ENCODE measurements at regions not wholly inside any gene's neighbourhood (a gene's known extent, or its start where the extent isn't known, plus 50 kb on each side); places are given as distances from the start of the nearest gene placed in this dataset.

DNA sequence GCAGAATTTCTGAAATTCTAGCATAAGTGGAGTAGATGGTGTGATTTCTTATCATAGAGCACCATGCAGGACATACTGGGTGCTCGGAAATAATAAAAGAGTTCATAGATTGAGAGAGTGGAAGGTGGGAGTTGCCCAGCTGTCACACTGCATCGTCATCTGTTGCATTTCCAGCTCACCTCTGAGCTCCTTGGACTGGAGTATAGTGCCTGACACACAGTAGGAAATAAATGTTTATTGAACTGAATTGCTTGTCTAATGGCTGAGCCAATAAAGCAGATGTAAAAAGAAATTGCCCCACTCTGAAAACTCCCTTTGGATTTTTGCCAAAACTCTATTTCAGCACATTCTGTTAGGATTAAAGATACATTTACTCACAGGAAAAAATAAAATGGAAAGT lies 108.9 kb upstream of the UBE2E1 start:
- Mint-ChIP-seq H3K36me3 (ENCODE audit: low read depth) (no peaks in the 10 kb centered on the region), H3K4me3 (no peak overlapping the region), H3K4me1 (no peaks in the 10 kb centered on the region), H3K27me3 (no peaks in the 10 kb centered on the region), H3K9me3 (no peaks in the 10 kb centered on the region), H3K27ac (no peak overlapping the region)
- intact Hi-C loops (cut with micrococcal nuclease), result no loop called here
- TF ChIP-seq CTCF (IDR thresholded peaks at IDR 0.05), result no peak
- ChIA-PET POLR2A (no interaction called here), CTCF (no interaction called here)
- no peak for ATAC-seq (ENCODE audit: low read depth)
- DNase-seq, result no peak

GRCh38 chr3:23697416-23697815 lies 108.3 kb upstream of the UBE2E1 start:
- no peaks in the 10 kb centered on the region for H3K9me3 Mint-ChIP-seq
- CTCF ChIA-PET, result interaction anchor here (0.7 kb wide), 1 partner anchor 10 kb away, joined by 3 read pairs; no protein-coding TSS in a partner anchor
- no peaks in the 10 kb centered on the region for H3K36me3 Mint-ChIP-seq (ENCODE audit: low read depth)

GRCh38 chr3:23698652-23699313 lies 107.0 kb upstream of the UBE2E1 start:
- H3K4me3 Mint-ChIP-seq, result no peak overlapping the region
- DNase-seq, result no peak

More at GRCh38 chr3:23697416-23697815, 108.3 kb upstream of the UBE2E1 start:
- no peaks in the 10 kb centered on the region for H3K4me1 Mint-ChIP-seq
- no peaks in the 10 kb centered on the region for H3K27me3 Mint-ChIP-seq
- no peak for TF ChIP-seq CTCF (IDR thresholded peaks at IDR 0.05)
- no peak for DNase-seq
- no peak overlapping the region for H3K27ac Mint-ChIP-seq
- intact Hi-C loops (cut with micrococcal nuclease), result no loop called here
- POLR2A ChIA-PET, result no interaction called here
- ATAC-seq (ENCODE audit: low read depth), result no peak
- H3K4me3 Mint-ChIP-seq, result no peak overlapping the region

GRCh38 chr3:23700616-23701015 lies 105.1 kb upstream of the UBE2E1 start:
- intact Hi-C loops (cut with micrococcal nuclease), result no loop called here
- no peaks in the 10 kb centered on the region for H3K36me3 Mint-ChIP-seq (ENCODE audit: low read depth)
- no peak overlapping the region for H3K4me3 Mint-ChIP-seq
- H3K9me3 Mint-ChIP-seq, result no peaks in the 10 kb centered on the region
- ChIA-PET CTCF (no interaction called here), POLR2A (no interaction called here)
- DNase-seq, result no peak
- no peak for ATAC-seq (ENCODE audit: low read depth)
- no peak overlapping the region for H3K27ac Mint-ChIP-seq
- no peaks in the 10 kb centered on the region for H3K27me3 Mint-ChIP-seq
- peaks cover 2% of the 10 kb centered on the region for H3K4me1 Mint-ChIP-seq
- TF ChIP-seq CTCF (IDR thresholded peaks at IDR 0.05), result no peak

More at GRCh38 chr3:23698652-23699313, 107.0 kb upstream of the UBE2E1 start:
- Mint-ChIP-seq H3K36me3 (ENCODE audit: low read depth) (no peaks in the 10 kb centered on the region), H3K27me3 (no peaks in the 10 kb centered on the region), H3K4me1 (peaks cover 2% of the 10 kb centered on the region), H3K27ac (no peak overlapping the region), H3K9me3 (no peaks in the 10 kb centered on the region)
- intact Hi-C loops (cut with micrococcal nuclease), result no loop called here
- POLR2A ChIA-PET, result interaction anchor here (0.6 kb wide), 1 partner anchor 79 kb away, joined by 6 read pairs; no protein-coding TSS in a partner anchor
- CTCF ChIA-PET, result no interaction called here
- TF ChIP-seq CTCF (IDR thresholded peaks at IDR 0.05), result no peak
- no peak for ATAC-seq (ENCODE audit: low read depth)

GRCh38 chr3:23701716-23702597 lies 103.8 kb upstream of the UBE2E1 start:
- peaks cover 2% of the 10 kb centered on the region for H3K4me1 Mint-ChIP-seq
- CTCF ChIA-PET, result no interaction called here

More at GRCh38 chr3:23701716-23702597, 103.8 kb upstream of the UBE2E1 start:
- intact Hi-C loops (cut with micrococcal nuclease), result no loop called here
- no peak for DNase-seq
- no peaks in the 10 kb centered on the region for H3K27me3 Mint-ChIP-seq
- no peak overlapping the region for H3K27ac Mint-ChIP-seq
- no peaks in the 10 kb centered on the region for H3K36me3 Mint-ChIP-seq (ENCODE audit: low read depth)
- POLR2A ChIA-PET, result interaction anchor here (0.7 kb wide), 1 partner anchor 59 kb away, joined by 3 read pairs; no protein-coding TSS in a partner anchor
- H3K4me3 Mint-ChIP-seq, result no peak overlapping the region
- no peak for TF ChIP-seq CTCF (IDR thresholded peaks at IDR 0.05)
- no peak for ATAC-seq (ENCODE audit: low read depth)
- peaks cover 2% of the 10 kb centered on the region for H3K9me3 Mint-ChIP-seq
